SKM-1 treated with dmso at 0.1 percent for 144 hours (cell line): ENCODE measurements at regions not wholly inside any gene's neighbourhood (a gene's known extent, or its start where the extent isn't known, plus 50 kb on each side); places are given as distances from the start of the nearest gene placed in this dataset.

ENCODE experiments used
- DNase-seq: peaks from one replicate; lab custom pipeline; 2025; ENCODE audit not compliant: unreplicated experiment; lab: John Stamatoyannopoulos, UW

- no peak for DNase-seq
Observed at GRCh38 chr17:77771998-77772397, 186.5 kb upstream of the TNRC6C start.

- no peak for DNase-seq
Observed at GRCh38 chr17:77772461-77772897, 186.0 kb upstream of the TNRC6C start.

- no peak for DNase-seq
Observed at GRCh38 chr17:77772899-77773358, 185.6 kb upstream of the TNRC6C start.

GRCh38 chr17:77774182-77774581 is 184.3 kb upstream of the TNRC6C start:
- DNase-seq: no peak

GRCh38 chr17:77778636-77779489 is 179.6 kb upstream of the TNRC6C start:
- no peak for DNase-seq

GRCh38 chr17:77779711-77780539 is 178.6 kb upstream of the TNRC6C start:
- no peak for DNase-seq

DNA sequence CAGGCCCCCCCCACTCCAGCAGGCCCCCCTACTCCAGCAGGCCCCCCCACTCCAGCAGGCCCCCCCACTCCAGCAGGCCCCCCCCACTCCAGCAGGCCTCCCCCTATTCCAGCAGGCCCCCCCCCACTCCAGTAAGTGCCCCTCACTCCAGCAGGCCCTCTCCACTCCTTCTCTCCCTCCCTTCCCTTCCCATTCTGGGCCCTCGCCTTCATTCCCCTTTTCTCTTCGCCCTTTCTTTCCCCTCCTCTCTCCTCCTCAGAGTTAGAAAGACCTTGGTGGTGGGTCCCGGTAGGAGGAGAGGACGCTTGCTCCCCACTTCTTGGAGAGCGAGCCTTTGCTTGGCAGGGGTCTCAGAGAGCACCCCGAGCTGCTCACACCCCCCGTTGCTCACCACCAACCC is 177.0 kb upstream of the TNRC6C start:
- DNase-seq: no peak

- DNase-seq: no peak
Observed at GRCh38 chr17:77782201-77782600, 176.3 kb upstream of the TNRC6C start.

- no peak for DNase-seq
Observed at GRCh38 chr17:77782611-77783010, 175.9 kb upstream of the TNRC6C start.

DNA sequence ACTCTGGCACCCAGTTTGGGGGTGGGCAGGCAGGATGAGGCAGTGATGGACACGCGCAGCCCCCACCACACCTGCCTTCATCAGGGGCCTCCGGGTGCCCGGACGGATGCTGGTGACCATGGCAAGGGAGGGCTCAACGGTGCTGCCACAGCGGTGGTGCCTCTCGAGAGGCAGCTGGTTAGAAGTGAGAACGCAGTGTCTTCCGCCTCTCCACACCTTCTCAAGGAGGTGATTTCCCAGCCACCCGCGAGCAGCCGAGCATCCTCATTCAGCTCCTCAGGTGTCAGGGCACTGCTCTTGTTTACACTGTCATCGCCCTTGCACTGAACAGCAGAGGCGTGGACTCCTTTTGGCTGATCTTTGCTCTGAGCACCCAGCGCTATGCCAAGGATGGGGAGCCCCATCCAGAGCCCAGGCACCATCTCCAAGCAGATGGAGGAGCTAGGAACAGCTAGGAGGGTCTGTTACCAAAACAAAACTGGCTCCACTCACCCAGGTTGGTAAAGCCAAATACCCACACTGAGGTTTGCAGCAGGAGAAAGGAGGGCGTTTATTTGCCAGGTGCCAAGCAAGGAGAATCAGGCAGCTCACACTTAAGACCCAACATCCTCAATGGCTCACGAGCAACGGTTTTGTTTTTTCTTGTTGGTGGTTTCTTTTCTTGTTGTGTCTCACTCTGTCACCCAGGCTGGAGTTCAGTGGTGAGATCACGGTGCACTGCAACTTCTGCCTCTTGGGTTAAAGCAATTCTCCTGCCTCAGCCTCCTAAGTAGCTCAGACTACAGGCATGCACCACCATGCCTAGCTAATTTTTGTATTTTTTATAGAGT is 174.3 kb upstream of the TNRC6C start:
- DNase-seq: no peak

- DNase-seq: no peak
Observed at GRCh38 chr17:77785312-77785905, 173.1 kb upstream of the TNRC6C start.

- no peak for DNase-seq
Observed at GRCh38 chr17:77786090-77786489, 172.4 kb upstream of the TNRC6C start.

GRCh38 chr17:77786740-77787505 is 171.6 kb upstream of the TNRC6C start:
- DNase-seq: no peak

DNA sequence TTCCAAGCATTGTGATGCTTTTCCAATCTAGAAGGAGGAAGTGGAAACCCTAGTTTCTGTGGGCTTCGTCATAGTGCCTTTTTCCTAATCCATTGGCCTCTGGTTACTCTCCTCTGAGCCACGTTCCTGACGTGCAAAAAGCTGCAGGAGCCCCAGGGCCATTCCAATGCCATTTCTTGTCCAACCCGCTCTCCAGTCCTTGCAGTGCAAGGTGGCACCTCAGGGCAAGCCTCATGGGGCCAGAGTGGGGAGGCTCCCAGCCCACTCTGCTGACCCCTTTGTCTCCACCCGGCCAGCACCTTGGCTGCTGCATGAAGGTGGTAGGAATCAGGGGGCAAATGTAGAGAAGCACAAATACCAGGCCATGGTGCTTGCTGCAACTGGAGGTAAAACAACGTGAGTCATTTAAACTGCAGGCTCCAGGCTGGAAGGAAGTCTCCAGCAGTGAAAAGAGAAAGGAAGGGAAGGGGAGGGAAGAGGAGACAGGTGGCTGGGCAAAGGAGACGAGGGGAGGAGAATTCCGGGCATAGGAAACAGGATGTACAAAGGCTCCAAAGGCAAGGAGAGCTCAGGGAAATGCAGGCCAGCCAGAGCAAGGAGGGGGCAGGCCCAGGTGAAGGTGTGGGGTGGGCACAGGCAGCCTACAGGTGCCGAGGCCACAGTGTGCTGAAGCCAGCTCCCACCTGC is 168.2 kb upstream of the TNRC6C start:
- no peak for DNase-seq

DNA sequence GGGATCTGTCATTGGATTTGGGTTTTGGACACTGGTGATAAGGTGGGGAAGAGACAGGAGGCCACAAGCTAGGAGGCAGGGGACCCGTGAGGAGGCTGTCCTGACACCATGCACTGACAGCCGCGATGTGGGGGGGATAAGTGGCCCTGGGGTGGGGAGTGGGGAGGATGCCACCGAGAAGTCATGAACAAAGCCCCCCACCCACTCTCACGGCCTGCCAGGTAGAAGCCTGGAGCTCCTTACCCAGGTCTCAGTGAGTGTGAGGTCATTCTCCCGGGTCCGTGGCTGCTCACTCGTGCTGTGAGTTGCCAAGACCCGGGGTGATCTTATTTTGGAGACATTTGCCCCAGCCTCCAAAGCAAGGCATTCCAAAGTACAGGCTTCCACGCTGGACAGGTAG is 165.9 kb upstream of the TNRC6C start:
- DNase-seq: no peak

GRCh38 chr17:77793146-77793970 is 165.1 kb upstream of the TNRC6C start:
- DNase-seq: no peak

- DNase-seq: no peak
Observed at GRCh38 chr17:77793971-77794235, 164.6 kb upstream of the TNRC6C start.

DNA sequence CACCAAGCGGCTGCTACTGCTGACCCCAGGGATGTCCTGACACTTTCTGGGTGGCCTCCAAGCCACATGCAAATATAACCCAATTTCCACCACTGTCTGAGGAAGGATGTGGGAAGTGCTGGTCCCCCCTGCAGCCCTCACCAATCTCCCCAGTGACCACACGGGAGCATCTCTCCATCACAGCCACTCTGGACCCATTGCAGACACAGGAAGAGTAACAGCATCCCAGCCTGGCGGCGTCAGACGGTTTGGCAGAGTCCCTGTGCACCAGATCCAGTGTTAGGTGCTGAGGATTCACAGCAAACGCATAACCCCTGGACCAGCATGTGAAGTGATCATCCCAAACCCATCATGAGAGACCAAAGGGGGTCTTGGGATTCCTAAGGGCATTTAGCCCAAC is 163.7 kb upstream of the TNRC6C start:
- DNase-seq: no peak

DNA sequence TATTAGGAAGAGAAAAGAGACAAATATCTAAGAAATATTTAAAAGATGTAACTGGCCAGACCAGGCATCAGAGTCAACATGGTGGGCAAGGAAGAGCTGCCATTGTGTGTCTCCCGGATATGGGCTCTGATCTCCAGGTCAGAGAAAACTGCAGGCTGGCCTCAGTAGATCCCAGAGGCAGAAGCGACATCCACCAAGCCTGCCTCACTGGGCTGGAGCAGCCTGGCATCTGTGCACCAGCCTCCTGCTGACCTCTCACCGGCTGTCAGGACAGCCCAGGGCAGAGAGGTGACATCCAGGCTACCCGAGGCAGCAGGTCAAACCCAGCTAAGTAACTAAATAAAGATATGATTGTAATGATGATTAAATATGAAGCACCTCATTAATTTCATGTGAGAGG is 162.8 kb upstream of the TNRC6C start:
- DNase-seq: no peak
